Spleen (tissue), 11 donors: ENCODE measurements at regions not wholly inside any gene's neighbourhood (a gene's known extent, or its start where the extent isn't known, plus 50 kb on each side); places are given as distances from the start of the nearest gene placed in this dataset.

Experiments used
- DNase-seq: peaks from one replicate; pipeline ENCODE4 v3.0.0-alpha.2; 2020
- H3K27ac ChIP-seq, 8 donors: fragments of 200-600 bp; sonication (generic) in 7 of 8; 1 replicate in 4 of 8; 2 replicates in 4 of 8; pipeline versions ENCODE4 v1.5.0 to v1.8.0; 2016 to 2021; ENCODE audit warnings: inconsistent platforms in 4 of 8, mild to moderate bottlenecking in 4 of 8, moderate library complexity in 1 of 8
- H3K27me3 ChIP-seq, 7 donors: fragments of 200-600 bp; sonication (generic) in 6 of 7; replicated peaks in 1 of 7; 1 replicate in 4 of 7; 2 replicates in 3 of 7; pipeline versions ENCODE4 v1.5.0 to v1.8.0; 2016 to 2021; ENCODE audit warnings: inconsistent platforms in 3 of 7, mild to moderate bottlenecking in 1 of 7
- H3K36me3 ChIP-seq, 6 donors: fragments of 200-600 bp; sonication (generic) in 5 of 6; 1 replicate in 4 of 6; 2 replicates in 2 of 6; pipeline versions ENCODE4 v1.5.0 to v1.8.0; 2016 to 2021; ENCODE audit warnings: inconsistent platforms in 2 of 6
- H3K4me1 ChIP-seq, 6 donors: fragments of 200-600 bp; sonication (generic) in 5 of 6; 1 replicate in 3 of 6; 2 replicates in 3 of 6; pipeline versions ENCODE4 v1.5.0 to v1.8.0; 2016 to 2021; ENCODE audit warnings: inconsistent platforms in 3 of 6
- H3K4me3 ChIP-seq, 8 donors: fragments of 200-600 bp; sonication (generic) in 7 of 8; 1 replicate in 4 of 8; 2 replicates in 4 of 8; pipeline versions ENCODE4 v1.5.0 to v1.8.0; 2016 to 2021; ENCODE audit warnings: inconsistent platforms in 4 of 8, mild to moderate bottlenecking in 4 of 8, moderate library complexity in 2 of 8
- H3K9me3 ChIP-seq, 8 donors: fragments of 200-600 bp; sonication (generic) in 7 of 8; 1 replicate in 4 of 8; 2 replicates in 4 of 8; pipeline versions ENCODE4 v1.5.0 to v1.8.0; 2016 to 2021; ENCODE audit warnings: inconsistent platforms in 4 of 8
- CTCF ChIP-seq, 11 experiments: fragments of 200-600 bp in 7 of 11; fragments of 450-650 bp in 4 of 11; sonication (generic) in 4 of 11; IDR thresholded peaks in 8 of 11; conservative IDR thresholded peaks in 3 of 11; 1 replicate in 7 of 11; 2 replicates in 4 of 11; pipeline versions ENCODE4 v1.4.0 to v1.8.0; 2016 to 2021; ENCODE audit warnings: antibody characterized with exemption in 11 of 11, inconsistent platforms in 4 of 11, mild to moderate bottlenecking in 1 of 11
- POLR2A ChIP-seq, 3 donors: fragments of 450-650 bp; IDR thresholded peaks; one replicate each; pipeline ENCODE4 v1.5.1; 2017; ENCODE audit warnings: antibody characterized with exemption in 3 of 3, mild to moderate bottlenecking in 1 of 3
- POLR2AphosphoS5 ChIP-seq, 3 donors: sonication (generic); formaldehyde crosslinking; IDR thresholded peaks; one replicate each; pipeline ENCODE4 v1.5.1; 2017; ENCODE audit warnings: antibody characterized with exemption in 3 of 3
- WGBS, 5 donors: extraction: QIAGEN DNeasy Blood & Tissue Kit in 3 of 5; methylation state at CpG; one replicate each; pipeline versions ENCODE4 v1.1.5 to v1.1.7; 2013 to 2018; 5-methylcytosine and 5-hydroxymethylcytosine counted together
- intact Hi-C: fragments of 100-400 bp; cut with DNase I; formaldehyde crosslinking; loops from one replicate; pipeline ENCODE4 v1.15.0; 2023; ENCODE audit warnings: low total_unique reads
- donor health status: healthy with polysubstance abuse.
- donor health status: DM: no; HTN: no; CAD: no; lungs with moderate emphysema.
- donor health status: DM: no; HTN: no; CAD: no.
- donor health status: Bipolar disorder and iron deficiency.
- donor health status: healthy.
- donor health status: DM: no; HTN: no; CAD: no.
- donor health status: DM: yes; HTN: yes; CAD: no.

- intact Hi-C loops = no loop called here
- TF ChIP-seq CTCF (IDR thresholded peaks at IDR 0.05 in 8 of 11, conservative IDR thresholded peaks at IDR 0.05 in 3 of 11) = no peak
- TF ChIP-seq POLR2AphosphoS5 (IDR thresholded peaks at IDR 0.05) = no peak
- TF ChIP-seq POLR2A (IDR thresholded peaks at IDR 0.05) = no peak
- no peaks in the 10 kb centered on the region for H3K4me1 ChIP-seq
- H3K27me3 ChIP-seq = peaks cover 0 to 34% (median 0%) of the 10 kb centered on the region in 7 donors
- H3K4me3 ChIP-seq = no peak overlapping the region
- WGBS, 5 donors = 85 to 94% (median 88%) methylated on average over 10 of the region's 10 CpGs
- H3K36me3 ChIP-seq = no peaks in the 10 kb centered on the region
- no peak overlapping the region for H3K27ac ChIP-seq
- no peaks in the 10 kb centered on the region for H3K9me3 ChIP-seq
- peak; percentile 49 for DNase-seq
Observed at GRCh38 chr10:131404886-131405285, 93.4 kb upstream of the TCERG1L start.

GRCh38 chr10:131406676-131407392 is 95.3 kb upstream of the TCERG1L start:
- peak; percentile 61 for DNase-seq
- no peak for TF ChIP-seq POLR2A (IDR thresholded peaks at IDR 0.05)
- TF ChIP-seq POLR2AphosphoS5 (IDR thresholded peaks at IDR 0.05) = no peak
- no peak for TF ChIP-seq CTCF (IDR thresholded peaks at IDR 0.05 in 8 of 11, conservative IDR thresholded peaks at IDR 0.05 in 3 of 11)
- 77 to 88% (median 82%) methylated on average over 12 to 17 of the region's 17 CpGs for WGBS, 5 donors
- Histone ChIP-seq H3K9me3 (no peaks in the 10 kb centered on the region), H3K27me3 (peaks cover 0 to 24% (median 0%) of the 10 kb centered on the region in 7 donors), H3K4me1 (no peaks in the 10 kb centered on the region), H3K4me3 (no peak overlapping the region), H3K27ac (no peak overlapping the region), H3K36me3 (no peaks in the 10 kb centered on the region)
- intact Hi-C loops = no loop called here

GRCh38 chr10:131418681-131419080 is 107.2 kb upstream of the TCERG1L start:
- intact Hi-C loops = no loop called here
- DNase-seq = no peak
- TF ChIP-seq CTCF (IDR thresholded peaks at IDR 0.05 in 8 of 11, conservative IDR thresholded peaks at IDR 0.05 in 3 of 11) (no peak), POLR2A (IDR thresholded peaks at IDR 0.05) (no peak), POLR2AphosphoS5 (IDR thresholded peaks at IDR 0.05) (no peak)

GRCh38 chr10:131419797-131420196 is 108.3 kb upstream of the TCERG1L start:
- Histone ChIP-seq H3K27ac (no peak overlapping the region), H3K9me3 (peaks cover 0 to 7% (median 5%) of the 10 kb centered on the region in 8 donors), H3K27me3 (no peaks in the 10 kb centered on the region), H3K4me3 (no peak overlapping the region), H3K36me3 (no peaks in the 10 kb centered on the region), H3K4me1 (peaks cover 0 to 14% (median 3%) of the 10 kb centered on the region in 6 donors)
- DNase-seq = peak; percentile 52
- TF ChIP-seq CTCF (IDR thresholded peaks at IDR 0.05 in 8 of 11, conservative IDR thresholded peaks at IDR 0.05 in 3 of 11) = no peak
- TF ChIP-seq POLR2AphosphoS5 (IDR thresholded peaks at IDR 0.05) = no peak
- no peak for TF ChIP-seq POLR2A (IDR thresholded peaks at IDR 0.05)
- intact Hi-C loops = no loop called here
- 89 to 93% (median 93%) methylated on average over 22 of the region's 22 CpGs for WGBS, 5 donors

More at GRCh38 chr10:131418681-131419080, 107.2 kb upstream of the TCERG1L start:
- H3K4me1 ChIP-seq = peaks cover 0 to 3% (median 0%) of the 10 kb centered on the region in 6 donors
- H3K9me3 ChIP-seq = peaks cover 0 to 7% (median 5%) of the 10 kb centered on the region in 8 donors
- 77 to 92% (median 89%) methylated on average over 5 of the region's 5 CpGs for WGBS, 5 donors
- H3K27ac ChIP-seq = no peak overlapping the region
- H3K27me3 ChIP-seq = no peaks in the 10 kb centered on the region
- H3K36me3 ChIP-seq = no peaks in the 10 kb centered on the region
- no peak overlapping the region for H3K4me3 ChIP-seq
